Sigmoid colon (tissue), 6 donors: ENCODE measurements at regions not wholly inside any gene's neighbourhood (a gene's known extent, or its start where the extent isn't known, plus 50 kb on each side); places are given as distances from the start of the nearest gene placed in this dataset.

ENCODE experiments used
- DNase-seq: peaks from one replicate; pipeline ENCODE4 v3.0.0-alpha.2; 2019
- H3K27ac ChIP-seq, 4 donors: fragments of 200-600 bp; sonication (generic); one replicate each; pipeline ENCODE4 v1.5.1; 2016 to 2019; ENCODE audit warnings: mild to moderate bottlenecking in 1 of 4
- H3K27me3 ChIP-seq, 3 donors: fragments of 200-600 bp; sonication (generic); one replicate each; pipeline ENCODE4 v1.5.1; 2019; ENCODE audit warnings: mild to moderate bottlenecking in 1 of 3
- H3K36me3 ChIP-seq, 4 donors: fragments of 200-600 bp; sonication (generic); one replicate each; pipeline ENCODE4 v1.5.1; 2016 to 2019
- H3K4me1 ChIP-seq, 4 donors: fragments of 200-600 bp; sonication (generic); one replicate each; pipeline ENCODE4 v1.5.1; 2017 to 2019
- H3K4me3 ChIP-seq, 4 donors: fragments of 200-600 bp; sonication (generic); one replicate each; pipeline ENCODE4 v1.5.1; 2017 to 2019; ENCODE audit warnings: mild to moderate bottlenecking in 2 of 4, moderate library complexity in 1 of 4
- H3K9me3 ChIP-seq, 4 donors: fragments of 200-600 bp in 3 of 4; sonication (generic) in 3 of 4; one replicate each; pipeline versions ENCODE4 v1.5.1 to v1.6.1; 2013 to 2019
- EP300 ChIP-seq, 4 donors: sonication (generic); formaldehyde crosslinking; IDR thresholded peaks; one replicate each; pipeline ENCODE4 v1.6.1; 2017; ENCODE audit warnings: antibody characterized with exemption in 4 of 4
- POLR2A ChIP-seq, 2 donors: fragments of 450-650 bp; IDR thresholded peaks; one replicate each; pipeline ENCODE4 v1.6.1; 2016; ENCODE audit warnings: antibody characterized with exemption in 2 of 2, mild to moderate bottlenecking in 2 of 2, moderate library complexity in 2 of 2
- POLR2AphosphoS5 ChIP-seq, 4 donors: sonication (generic); formaldehyde crosslinking; IDR thresholded peaks; one replicate each; pipeline ENCODE4 v1.6.1; 2017; ENCODE audit warnings: antibody characterized with exemption in 4 of 4
- WGBS, 2 donors: extraction: QIAGEN DNeasy Blood & Tissue Kit; methylation state at CpG; one replicate each; pipeline ENCODE4 v1.1.7; 2013; 5-methylcytosine and 5-hydroxymethylcytosine counted together
- intact Hi-C: fragments of 100-400 bp; cut with DNase I; formaldehyde crosslinking; loops from one replicate; pipeline ENCODE4 v1.15.1; 2023
- TF ChIP-seq, protein P1 (sequence below), 4 experiments: fragments of 450-650 bp in 3 of 4; fragments of 200-600 bp in 1 of 4; IDR thresholded peaks; one replicate each; pipeline ENCODE4 v1.5.1; 2016 to 2019; ENCODE audit warnings: antibody characterized with exemption in 4 of 4, mild to moderate bottlenecking in 3 of 4, moderate library complexity in 2 of 4
- donor health status: healthy with polysubstance abuse.
- donor health status: healthy.

DNA sequence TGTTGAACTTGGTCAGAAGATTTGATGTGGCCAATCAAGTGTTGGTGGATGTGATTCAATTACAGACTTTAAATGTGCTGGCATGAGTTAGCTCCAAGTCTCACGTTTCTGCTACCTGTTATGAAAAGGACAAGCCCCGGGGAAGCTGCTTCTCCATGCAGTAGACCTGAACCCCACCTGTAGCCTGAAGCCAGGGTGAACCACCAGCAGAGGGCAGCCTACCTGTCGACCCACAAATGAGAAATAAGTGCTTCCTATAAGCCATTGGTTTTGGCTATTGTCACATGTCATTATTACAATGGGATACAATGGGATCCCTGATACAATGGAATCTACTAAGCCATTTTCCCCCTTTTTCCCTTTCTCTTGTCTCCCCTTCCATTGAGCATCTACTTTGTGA lies 230.2 kb downstream of the PRDM2 start:
- no peaks in the 10 kb centered on the region for H3K9me3 ChIP-seq
- no peak for DNase-seq
- intact Hi-C loops = no loop called here
- H3K36me3 ChIP-seq = no peaks in the 10 kb centered on the region
- no peak for TF ChIP-seq POLR2A (IDR thresholded peaks at IDR 0.05)
- TF ChIP-seq, protein P1, sequence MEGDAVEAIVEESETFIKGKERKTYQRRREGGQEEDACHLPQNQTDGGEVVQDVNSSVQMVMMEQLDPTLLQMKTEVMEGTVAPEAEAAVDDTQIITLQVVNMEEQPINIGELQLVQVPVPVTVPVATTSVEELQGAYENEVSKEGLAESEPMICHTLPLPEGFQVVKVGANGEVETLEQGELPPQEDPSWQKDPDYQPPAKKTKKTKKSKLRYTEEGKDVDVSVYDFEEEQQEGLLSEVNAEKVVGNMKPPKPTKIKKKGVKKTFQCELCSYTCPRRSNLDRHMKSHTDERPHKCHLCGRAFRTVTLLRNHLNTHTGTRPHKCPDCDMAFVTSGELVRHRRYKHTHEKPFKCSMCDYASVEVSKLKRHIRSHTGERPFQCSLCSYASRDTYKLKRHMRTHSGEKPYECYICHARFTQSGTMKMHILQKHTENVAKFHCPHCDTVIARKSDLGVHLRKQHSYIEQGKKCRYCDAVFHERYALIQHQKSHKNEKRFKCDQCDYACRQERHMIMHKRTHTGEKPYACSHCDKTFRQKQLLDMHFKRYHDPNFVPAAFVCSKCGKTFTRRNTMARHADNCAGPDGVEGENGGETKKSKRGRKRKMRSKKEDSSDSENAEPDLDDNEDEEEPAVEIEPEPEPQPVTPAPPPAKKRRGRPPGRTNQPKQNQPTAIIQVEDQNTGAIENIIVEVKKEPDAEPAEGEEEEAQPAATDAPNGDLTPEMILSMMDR (IDR thresholded peaks at IDR 0.05) = no peak
- no peak for TF ChIP-seq EP300 (IDR thresholded peaks at IDR 0.05)
- TF ChIP-seq POLR2AphosphoS5 (IDR thresholded peaks at IDR 0.05) = no peak
- H3K4me1 ChIP-seq = no peaks in the 10 kb centered on the region
- 44 to 52% methylated on average over 3 of the region's 3 CpGs for WGBS, 2 donors
- no peak overlapping the region for H3K27ac ChIP-seq
- no peaks in the 10 kb centered on the region for H3K27me3 ChIP-seq
- H3K4me3 ChIP-seq = no peak overlapping the region

DNA sequence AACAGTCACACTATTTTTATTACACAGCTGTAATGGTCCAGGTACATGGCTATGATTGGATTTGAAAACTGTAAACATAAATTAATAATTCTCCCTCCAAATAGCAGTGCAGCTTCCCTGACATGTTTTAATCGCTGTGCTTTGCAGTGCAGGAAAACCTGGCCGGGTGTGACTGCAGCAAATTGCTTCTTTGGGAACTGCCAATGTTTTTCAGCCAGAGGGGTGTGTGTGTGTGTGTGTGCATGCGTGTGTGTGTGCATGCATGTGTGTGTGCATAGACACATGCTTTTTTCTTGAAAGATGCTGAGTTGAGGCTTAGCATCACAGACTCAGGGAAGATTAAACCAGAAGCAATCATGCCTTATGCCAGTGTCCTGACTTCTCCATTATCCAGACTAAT lies 231.2 kb downstream of the PRDM2 start:
- Histone ChIP-seq H3K4me1 (no peaks in the 10 kb centered on the region), H3K27ac (no peak overlapping the region), H3K4me3 (no peak overlapping the region), H3K27me3 (no peaks in the 10 kb centered on the region), H3K9me3 (no peaks in the 10 kb centered on the region), H3K36me3 (no peaks in the 10 kb centered on the region)
- DNase-seq = no peak
- intact Hi-C loops = no loop called here
- 40 to 64% methylated on average over 3 of the region's 3 CpGs for WGBS, 2 donors
- TF ChIP-seq POLR2A (IDR thresholded peaks at IDR 0.05) = no peak
- TF ChIP-seq EP300 (IDR thresholded peaks at IDR 0.05) = no peak
- TF ChIP-seq, protein P1 (IDR thresholded peaks at IDR 0.05) = no peak
- TF ChIP-seq POLR2AphosphoS5 (IDR thresholded peaks at IDR 0.05) = no peak

DNA sequence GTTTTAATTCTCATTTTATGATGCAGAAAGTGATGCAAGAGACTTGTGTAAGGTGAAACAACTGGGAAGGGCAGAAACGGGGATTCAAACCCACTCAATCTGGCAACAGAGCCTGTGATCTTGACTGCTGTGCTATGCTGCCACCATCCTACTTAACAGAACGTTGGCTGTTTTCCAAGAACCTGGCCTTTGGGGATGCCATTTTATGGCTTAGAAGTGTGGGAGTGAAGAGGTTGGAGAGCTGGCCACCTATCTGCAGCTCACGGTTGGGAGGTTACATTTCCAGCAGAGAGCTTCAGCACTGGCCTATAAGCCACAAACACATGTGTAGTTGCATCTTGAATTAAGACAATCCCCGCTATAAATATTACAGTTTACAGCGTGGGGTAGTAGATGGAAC lies 235.3 kb downstream of the PRDM2 start:
- DNase-seq = no peak
- TF ChIP-seq EP300 (IDR thresholded peaks at IDR 0.05) (no peak), POLR2AphosphoS5 (IDR thresholded peaks at IDR 0.05) (no peak), POLR2A (IDR thresholded peaks at IDR 0.05) (no peak)
- TF ChIP-seq, protein P1 (IDR thresholded peaks at IDR 0.05) = no peak
- Histone ChIP-seq H3K36me3 (no peaks in the 10 kb centered on the region), H3K4me1 (no peaks in the 10 kb centered on the region), H3K27ac (no peak overlapping the region), H3K9me3 (no peaks in the 10 kb centered on the region), H3K4me3 (no peak overlapping the region), H3K27me3 (no peaks in the 10 kb centered on the region)
- intact Hi-C loops = no loop called here
- WGBS, 2 donors = 72 to 80% methylated on average over 5 of the region's 5 CpGs

DNA sequence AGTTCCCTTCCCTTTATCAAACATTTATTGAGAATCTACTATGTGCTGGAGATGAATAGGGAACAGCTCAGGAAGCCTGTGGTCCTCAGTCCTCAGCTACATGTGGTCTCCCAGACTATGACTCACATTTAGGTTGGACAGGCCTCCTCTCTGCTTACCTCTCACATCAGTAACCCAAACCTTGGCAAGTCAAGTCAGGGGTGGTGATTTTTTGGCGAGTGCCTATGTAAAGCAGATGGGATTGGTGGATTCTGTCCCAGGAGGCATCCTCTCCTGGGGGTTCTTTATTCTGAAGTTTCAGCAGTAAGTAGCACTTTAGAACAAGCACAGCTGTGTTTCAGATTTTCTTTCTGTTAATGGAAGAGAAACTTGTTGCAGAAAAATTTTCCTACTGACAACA lies 241.3 kb downstream of the PRDM2 start:
- H3K36me3 ChIP-seq = no peaks in the 10 kb centered on the region
- H3K27ac ChIP-seq = no peak overlapping the region
- 96 to 98% methylated on average over 1 of the region's 1 CpG for WGBS, 2 donors
- H3K9me3 ChIP-seq = no peaks in the 10 kb centered on the region
- H3K27me3 ChIP-seq = no peaks in the 10 kb centered on the region
- DNase-seq = no peak
- H3K4me1 ChIP-seq = no peaks in the 10 kb centered on the region
- H3K4me3 ChIP-seq = no peak overlapping the region
- no peak for TF ChIP-seq POLR2A (IDR thresholded peaks at IDR 0.05)
- TF ChIP-seq EP300 (IDR thresholded peaks at IDR 0.05) = no peak
- TF ChIP-seq, protein P1 (IDR thresholded peaks at IDR 0.05) = no peak
- TF ChIP-seq POLR2AphosphoS5 (IDR thresholded peaks at IDR 0.05) = no peak
- intact Hi-C loops = no loop called here

DNA sequence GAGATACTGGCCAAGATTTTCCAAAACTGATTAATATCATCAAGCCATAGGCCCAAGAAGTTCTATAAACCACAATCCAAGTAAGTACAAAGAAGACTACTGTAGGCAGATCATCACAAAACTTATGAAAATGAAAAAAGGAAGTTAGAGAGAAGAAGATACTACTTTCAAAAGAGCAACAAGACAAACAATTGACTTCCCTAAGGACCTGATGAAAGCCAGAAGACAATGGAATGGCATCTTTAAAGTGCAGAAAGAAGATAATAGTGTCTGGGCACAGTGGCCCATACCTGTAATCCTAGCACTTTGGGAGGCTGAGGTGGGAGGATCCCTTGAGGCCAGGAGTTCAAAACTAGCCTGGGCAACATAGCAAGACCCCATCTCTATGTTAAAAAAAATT lies 243.1 kb downstream of the PRDM2 start:
- intact Hi-C loops = no loop called here
- no peaks in the 10 kb centered on the region for H3K36me3 ChIP-seq
- no peak for TF ChIP-seq EP300 (IDR thresholded peaks at IDR 0.05)
- TF ChIP-seq, protein P1 (IDR thresholded peaks at IDR 0.05) = no peak
- no peak for TF ChIP-seq POLR2A (IDR thresholded peaks at IDR 0.05)
- TF ChIP-seq POLR2AphosphoS5 (IDR thresholded peaks at IDR 0.05) = no peak
- H3K9me3 ChIP-seq = no peaks in the 10 kb centered on the region
- H3K4me1 ChIP-seq = no peaks in the 10 kb centered on the region
- DNase-seq = no peak
- H3K4me3 ChIP-seq = no peak overlapping the region
- H3K27ac ChIP-seq = no peak overlapping the region
- H3K27me3 ChIP-seq = no peaks in the 10 kb centered on the region
